Retinal pigment epithelial cell (primary cell): ENCODE measurements at regions not wholly inside any gene's neighbourhood (a gene's known extent, or its start where the extent isn't known, plus 50 kb on each side); places are given as distances from the start of the nearest gene placed in this dataset.

Experiments used
- DNase-seq: peaks from one replicate; pipeline ENCODE4 v3.0.0-alpha.2; 2010; ENCODE audit warnings: low read depth
- H3K4me3 ChIP-seq: 2 replicates; pipeline ENCODE4 v1.5.1; 2011; ENCODE audit warnings: mild to moderate bottlenecking, low read length, control low read depth, moderate library complexity
- TF ChIP-seq, protein P1 (sequence below): conservative IDR thresholded peaks from 2 replicates; pipeline ENCODE4 v1.5.1; 2011; ENCODE audit warnings: low read depth, low read length, control low read depth, inconsistent platforms

- TF ChIP-seq, protein P1, sequence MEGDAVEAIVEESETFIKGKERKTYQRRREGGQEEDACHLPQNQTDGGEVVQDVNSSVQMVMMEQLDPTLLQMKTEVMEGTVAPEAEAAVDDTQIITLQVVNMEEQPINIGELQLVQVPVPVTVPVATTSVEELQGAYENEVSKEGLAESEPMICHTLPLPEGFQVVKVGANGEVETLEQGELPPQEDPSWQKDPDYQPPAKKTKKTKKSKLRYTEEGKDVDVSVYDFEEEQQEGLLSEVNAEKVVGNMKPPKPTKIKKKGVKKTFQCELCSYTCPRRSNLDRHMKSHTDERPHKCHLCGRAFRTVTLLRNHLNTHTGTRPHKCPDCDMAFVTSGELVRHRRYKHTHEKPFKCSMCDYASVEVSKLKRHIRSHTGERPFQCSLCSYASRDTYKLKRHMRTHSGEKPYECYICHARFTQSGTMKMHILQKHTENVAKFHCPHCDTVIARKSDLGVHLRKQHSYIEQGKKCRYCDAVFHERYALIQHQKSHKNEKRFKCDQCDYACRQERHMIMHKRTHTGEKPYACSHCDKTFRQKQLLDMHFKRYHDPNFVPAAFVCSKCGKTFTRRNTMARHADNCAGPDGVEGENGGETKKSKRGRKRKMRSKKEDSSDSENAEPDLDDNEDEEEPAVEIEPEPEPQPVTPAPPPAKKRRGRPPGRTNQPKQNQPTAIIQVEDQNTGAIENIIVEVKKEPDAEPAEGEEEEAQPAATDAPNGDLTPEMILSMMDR, result no peak
- H3K4me3 ChIP-seq, result no peak overlapping the region
- no peak for DNase-seq
These were observed 57.2 kb upstream of the SPOPL start for GRCh38 chr2:138444411-138444810.

GRCh38 chr2:138445227-138445626 lies 56.3 kb upstream of the SPOPL start:
- no peak overlapping the region for H3K4me3 ChIP-seq
- DNase-seq, result no peak
- TF ChIP-seq, protein P1, result no peak

GRCh38 chr2:138446043-138446442 lies 55.5 kb upstream of the SPOPL start:
- H3K4me3 ChIP-seq, result no peak overlapping the region
- TF ChIP-seq, protein P1, result no peak

DNA sequence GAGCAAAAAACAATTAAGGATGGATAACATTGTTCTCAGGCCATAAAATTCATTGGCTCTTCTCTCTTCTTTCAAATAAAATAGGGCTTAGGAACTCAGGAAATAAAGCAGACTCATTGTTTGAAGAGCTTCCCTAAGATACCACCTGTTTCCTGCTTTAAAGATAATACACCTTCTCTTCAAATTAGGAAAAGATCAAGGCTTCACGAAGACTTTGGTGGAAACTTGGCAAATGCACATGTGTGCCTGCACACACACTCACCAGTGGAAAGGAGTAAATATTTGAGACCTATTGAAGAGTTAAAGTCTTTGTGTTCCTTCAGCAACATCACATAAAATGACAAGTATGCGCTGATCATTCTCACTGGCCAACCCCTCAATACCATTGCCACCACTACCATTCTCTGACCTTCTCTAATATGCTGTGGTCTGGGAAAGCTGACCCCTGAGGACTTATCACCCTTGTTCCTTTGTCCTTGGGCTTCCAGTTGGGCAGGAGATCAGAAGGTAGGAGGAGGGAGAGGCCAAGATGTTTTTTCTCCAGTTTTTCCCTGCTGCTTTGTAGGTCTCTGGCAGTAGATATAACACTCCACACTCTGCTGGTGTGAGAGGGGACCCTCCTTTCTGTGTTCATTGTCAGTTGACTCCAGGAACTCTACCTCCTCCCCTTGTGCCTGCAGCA lies 53.5 kb upstream of the SPOPL start:
- DNase-seq, result no peak
- TF ChIP-seq, protein P1, result no peak
- no peak overlapping the region for H3K4me3 ChIP-seq

More at GRCh38 chr2:138446043-138446442, 55.5 kb upstream of the SPOPL start:
- no peak for DNase-seq
